ENCODE measurements at regions not wholly inside any gene's neighbourhood (a gene's known extent, or its start where the extent isn't known, plus 50 kb on each side); places are given as distances from the start of the nearest gene placed in this dataset.

DNA sequence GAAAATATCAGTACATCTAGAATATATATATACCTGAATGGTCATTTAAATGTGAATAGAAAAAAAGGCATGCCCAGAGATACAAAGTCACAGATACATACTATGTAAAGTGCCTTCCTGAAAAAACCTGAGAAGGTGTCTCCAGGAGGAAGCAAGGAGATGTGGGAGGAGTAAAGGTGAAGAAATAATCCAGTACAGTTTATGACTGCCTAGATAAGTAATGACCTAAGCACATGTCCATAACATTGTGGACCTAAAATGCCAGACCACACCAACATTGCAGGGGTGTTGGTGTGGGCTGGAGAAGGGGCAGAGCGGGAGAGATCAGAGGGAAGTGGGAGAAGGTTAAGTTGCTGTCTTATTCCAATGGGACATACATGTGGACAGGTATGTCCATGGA is 226.9 kb downstream of the ZNF621 start:
- Histone ChIP-seq H2AFZ (replicated peaks) (no peak overlapping the region), H3K27me3 (no peaks in the 10 kb centered on the region), H3F3A (ENCODE audit: low read depth) (no peaks in the 10 kb centered on the region), H3K4me2 (no peak overlapping the region), H3K4me3 (no peak overlapping the region), H3K79me2 (ENCODE audit: low read depth) (no peaks in the 10 kb centered on the region), H3K27ac (no peak overlapping the region), H3K4me1 (peaks cover 8% of the 10 kb centered on the region), H3K9ac (no peak overlapping the region), H4K20me1 (ENCODE audit: low read depth) (no peaks in the 10 kb centered on the region), H3K36me3 (no peaks in the 10 kb centered on the region), H3K9me3 (ENCODE audit: low read depth) (no peaks in the 10 kb centered on the region)
- no peaks in the 10 kb centered on the region for H3K36me3 Mint-ChIP-seq
- DNase-seq (ENCODE audit: low spot score), result no peak
- H3K4me3 Mint-ChIP-seq, result no peak overlapping the region
- no peaks in the 10 kb centered on the region for H3K9me3 Mint-ChIP-seq
- H3K27me3 Mint-ChIP-seq (ENCODE audit: insufficient read depth, low read depth), result peaks cover 7% of the 10 kb centered on the region
- peaks cover 4% of the 10 kb centered on the region for H3K4me1 Mint-ChIP-seq
- no peak overlapping the region for H3K27ac Mint-ChIP-seq
- TF ChIP-seq, protein P1, sequence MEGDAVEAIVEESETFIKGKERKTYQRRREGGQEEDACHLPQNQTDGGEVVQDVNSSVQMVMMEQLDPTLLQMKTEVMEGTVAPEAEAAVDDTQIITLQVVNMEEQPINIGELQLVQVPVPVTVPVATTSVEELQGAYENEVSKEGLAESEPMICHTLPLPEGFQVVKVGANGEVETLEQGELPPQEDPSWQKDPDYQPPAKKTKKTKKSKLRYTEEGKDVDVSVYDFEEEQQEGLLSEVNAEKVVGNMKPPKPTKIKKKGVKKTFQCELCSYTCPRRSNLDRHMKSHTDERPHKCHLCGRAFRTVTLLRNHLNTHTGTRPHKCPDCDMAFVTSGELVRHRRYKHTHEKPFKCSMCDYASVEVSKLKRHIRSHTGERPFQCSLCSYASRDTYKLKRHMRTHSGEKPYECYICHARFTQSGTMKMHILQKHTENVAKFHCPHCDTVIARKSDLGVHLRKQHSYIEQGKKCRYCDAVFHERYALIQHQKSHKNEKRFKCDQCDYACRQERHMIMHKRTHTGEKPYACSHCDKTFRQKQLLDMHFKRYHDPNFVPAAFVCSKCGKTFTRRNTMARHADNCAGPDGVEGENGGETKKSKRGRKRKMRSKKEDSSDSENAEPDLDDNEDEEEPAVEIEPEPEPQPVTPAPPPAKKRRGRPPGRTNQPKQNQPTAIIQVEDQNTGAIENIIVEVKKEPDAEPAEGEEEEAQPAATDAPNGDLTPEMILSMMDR (IDR thresholded peaks at IDR 0.05), result no peak
- TF ChIP-seq EZH2 (IDR thresholded peaks at IDR 0.05) (no peak), EZH2phosphoT487 (IDR thresholded peaks at IDR 0.05) (no peak)

DNA sequence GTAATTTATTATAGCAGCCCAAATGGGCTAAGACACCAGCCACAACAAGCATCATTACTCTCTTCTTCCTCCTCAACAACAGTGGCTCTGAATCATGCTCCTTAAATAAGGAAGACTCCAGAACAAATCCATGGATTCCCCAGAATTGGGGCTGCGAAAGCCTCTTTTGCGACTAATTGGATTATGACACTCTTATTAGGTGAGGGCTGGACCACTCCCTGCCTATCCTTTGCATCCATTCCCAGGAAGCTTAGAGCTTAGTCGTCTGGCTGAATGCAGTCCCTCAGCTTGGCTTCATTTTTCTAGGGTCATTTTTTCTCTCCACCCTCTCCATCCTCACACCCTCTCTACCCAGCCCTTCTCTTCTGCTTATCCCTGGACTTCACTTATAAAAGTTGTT is 227.7 kb downstream of the ZNF621 start:
- Histone ChIP-seq H3K9ac (no peak overlapping the region), H4K20me1 (ENCODE audit: low read depth) (no peaks in the 10 kb centered on the region), H3K79me2 (ENCODE audit: low read depth) (no peaks in the 10 kb centered on the region), H3K27me3 (no peaks in the 10 kb centered on the region), H3K9me3 (ENCODE audit: low read depth) (no peaks in the 10 kb centered on the region), H3F3A (ENCODE audit: low read depth) (no peaks in the 10 kb centered on the region), H3K4me1 (peaks cover 8% of the 10 kb centered on the region), H2AFZ (replicated peaks) (no peak overlapping the region), H3K36me3 (no peaks in the 10 kb centered on the region), H3K27ac (no peak overlapping the region), H3K4me2 (no peak overlapping the region), H3K4me3 (no peak overlapping the region)
- no peak overlapping the region for H3K27ac Mint-ChIP-seq
- no peak overlapping the region for H3K4me3 Mint-ChIP-seq
- TF ChIP-seq EZH2 (IDR thresholded peaks at IDR 0.05) (no peak), EZH2phosphoT487 (IDR thresholded peaks at IDR 0.05) (no peak)
- TF ChIP-seq, protein P1 (IDR thresholded peaks at IDR 0.05), result no peak
- peak; percentile 67 for DNase-seq (ENCODE audit: low spot score)
- peaks cover 4% of the 10 kb centered on the region for H3K4me1 Mint-ChIP-seq
- H3K9me3 Mint-ChIP-seq, result no peaks in the 10 kb centered on the region
- H3K36me3 Mint-ChIP-seq, result no peaks in the 10 kb centered on the region
- peaks cover 7% of the 10 kb centered on the region for H3K27me3 Mint-ChIP-seq (ENCODE audit: insufficient read depth, low read depth)

DNA sequence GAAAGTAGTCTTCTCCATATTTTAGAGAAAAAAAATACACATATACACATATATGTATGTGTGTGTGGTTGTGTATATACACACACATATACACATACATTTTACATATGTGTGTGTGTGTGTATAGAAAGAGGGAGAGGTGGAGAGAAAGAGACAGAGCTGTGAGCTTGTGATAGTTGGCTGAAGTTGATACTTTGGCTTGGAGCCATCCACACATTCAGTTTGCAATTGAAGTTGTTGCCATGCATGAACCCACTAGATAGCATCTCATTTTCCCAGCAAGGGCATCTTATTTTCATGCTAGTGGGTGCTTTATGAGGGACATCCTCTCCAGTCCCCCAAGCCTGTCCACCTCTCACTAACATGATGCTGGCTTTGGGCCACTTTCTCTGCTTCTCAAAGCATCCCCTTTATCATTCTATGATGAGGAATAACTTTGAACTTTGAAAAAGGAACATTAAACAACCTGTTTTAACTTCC is 228.6 kb downstream of the ZNF621 start:
- H3K36me3 Mint-ChIP-seq, result no peaks in the 10 kb centered on the region
- Histone ChIP-seq H3F3A (ENCODE audit: low read depth) (no peaks in the 10 kb centered on the region), H3K9ac (no peak overlapping the region), H3K4me1 (peaks cover 8% of the 10 kb centered on the region), H3K9me3 (ENCODE audit: low read depth) (no peaks in the 10 kb centered on the region), H3K4me2 (no peak overlapping the region), H3K36me3 (no peaks in the 10 kb centered on the region), H3K4me3 (no peak overlapping the region), H3K79me2 (ENCODE audit: low read depth) (no peaks in the 10 kb centered on the region), H2AFZ (replicated peaks) (no peak overlapping the region), H3K27me3 (no peaks in the 10 kb centered on the region), H3K27ac (no peak overlapping the region), H4K20me1 (ENCODE audit: low read depth) (no peaks in the 10 kb centered on the region)
- H3K27ac Mint-ChIP-seq, result no peak overlapping the region
- no peak overlapping the region for H3K4me3 Mint-ChIP-seq
- H3K4me1 Mint-ChIP-seq, result peaks cover 4% of the 10 kb centered on the region
- no peak for DNase-seq (ENCODE audit: low spot score)
- H3K9me3 Mint-ChIP-seq, result no peaks in the 10 kb centered on the region
- TF ChIP-seq EZH2phosphoT487 (IDR thresholded peaks at IDR 0.05) (no peak), EZH2 (IDR thresholded peaks at IDR 0.05) (no peak)
- TF ChIP-seq, protein P1 (IDR thresholded peaks at IDR 0.05), result no peak
- H3K27me3 Mint-ChIP-seq (ENCODE audit: insufficient read depth, low read depth), result peaks cover 7% of the 10 kb centered on the region

Measured in neural progenitor cell (in vitro differentiated cells).